HG03175 (cell line): ENCODE measurements at regions not wholly inside any gene's neighbourhood (a gene's known extent, or its start where the extent isn't known, plus 50 kb on each side); places are given as distances from the start of the nearest gene placed in this dataset.
"Not testable (repeated sequence)": the region's sequence is repeated elsewhere in the genome, so short reads cannot be mapped to it uniquely, and the experiment has no call there.

Source experiments
- ATAC-seq: cut with Tn5 transposase; IDR thresholded peaks from one replicate; pipeline ENCODE4 v1.9.1; 2021; ENCODE audit warnings: mild to moderate bottlenecking, moderate library complexity; ENCODE audit not compliant: unreplicated experiment

- ATAC-seq, result no peak
Measured at GRCh38 chr1:25134801-25135461, 97.4 kb downstream of the SYF2 start.

GRCh38 chr1:25134307-25134706 is 98.0 kb downstream of the SYF2 start:
- ATAC-seq, result no peak

- ATAC-seq, result no peak
Measured at GRCh38 chr1:25131794-25132193, 100.5 kb downstream of the SYF2 start.

GRCh38 chr1:25130895-25131294 is 101.4 kb downstream of the SYF2 start:
- ATAC-seq, result no peak

GRCh38 chr1:25129380-25129779 is 102.9 kb downstream of the SYF2 start:
- ATAC-seq, result no peak

GRCh38 chr1:25128121-25128621 is 104.1 kb downstream of the SYF2 start:
- no peak for ATAC-seq

- no peak for ATAC-seq
Measured at GRCh38 chr1:25126562-25126961, 105.7 kb downstream of the SYF2 start.

- ATAC-seq, result no peak
Measured at GRCh38 chr1:25123551-25123950, 108.8 kb downstream of the SYF2 start.

GRCh38 chr1:25122747-25123146 is 109.6 kb downstream of the SYF2 start:
- ATAC-seq, result no peak

GRCh38 chr1:25120281-25120680 is 112.0 kb downstream of the SYF2 start:
- no peak for ATAC-seq

GRCh38 chr1:25118546-25118945 is 113.8 kb downstream of the SYF2 start:
- ATAC-seq, result no peak

GRCh38 chr1:25117233-25117823 is 115.0 kb downstream of the SYF2 start:
- ATAC-seq, result no peak

- no peak for ATAC-seq
Measured at GRCh38 chr1:25116832-25117231, 115.5 kb downstream of the SYF2 start.

GRCh38 chr1:25116117-25116516 is 116.2 kb downstream of the SYF2 start:
- not testable (repeated sequence) for ATAC-seq

- no peak for ATAC-seq
Measured at GRCh38 chr1:25113731-25114130, 118.6 kb downstream of the SYF2 start.

- ATAC-seq, result no peak
Measured at GRCh38 chr1:25113086-25113485, 119.2 kb downstream of the SYF2 start.

- no peak for ATAC-seq
Measured at GRCh38 chr1:25112400-25112799, 119.9 kb downstream of the SYF2 start.

GRCh38 chr1:25111706-25112105 is 120.6 kb downstream of the SYF2 start:
- no peak for ATAC-seq

GRCh38 chr1:25110485-25110884 is 121.8 kb downstream of the SYF2 start:
- no peak for ATAC-seq

GRCh38 chr1:25110036-25110435 is 122.3 kb downstream of the SYF2 start:
- no peak for ATAC-seq

GRCh38 chr1:25109531-25109951 is 122.8 kb downstream of the SYF2 start:
- no peak for ATAC-seq

GRCh38 chr1:25107643-25108010 is 124.7 kb downstream of the SYF2 start:
- ATAC-seq, result no peak
